NOMO-1 treated with dmso at 0.1 percent for 144 hours (cell line): ENCODE measurements at regions not wholly inside any gene's neighbourhood (a gene's known extent, or its start where the extent isn't known, plus 50 kb on each side); places are given as distances from the start of the nearest gene placed in this dataset.
"Not testable (repeated sequence)": the region's sequence is repeated elsewhere in the genome, so short reads cannot be mapped to it uniquely, and the experiment has no call there.

ENCODE experiments used
- DNase-seq: peaks from one replicate; lab custom pipeline; 2025; ENCODE audit not compliant: unreplicated experiment; lab: John Stamatoyannopoulos, UW

DNA sequence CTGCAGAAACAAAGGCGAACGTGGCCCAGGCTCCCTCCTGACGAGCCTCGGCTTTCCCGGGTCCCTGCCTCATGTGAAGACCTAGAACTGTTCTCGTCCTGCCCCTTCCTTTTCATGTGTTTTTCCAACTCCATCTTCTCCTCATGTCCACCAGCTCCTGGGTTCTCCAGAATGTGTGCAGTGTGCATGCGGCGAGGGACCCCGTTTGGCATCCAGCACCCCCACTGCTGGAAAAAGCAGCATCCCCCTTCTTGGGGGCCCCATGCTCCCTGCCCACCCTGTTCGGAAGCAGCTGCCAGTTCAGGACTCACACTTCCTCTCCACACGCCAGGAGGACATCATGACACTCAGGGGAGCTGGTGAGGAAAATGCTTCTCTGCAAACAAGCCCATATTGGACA lies 313.5 kb downstream of the BRD1 start:
- DNase-seq: no peak

DNA sequence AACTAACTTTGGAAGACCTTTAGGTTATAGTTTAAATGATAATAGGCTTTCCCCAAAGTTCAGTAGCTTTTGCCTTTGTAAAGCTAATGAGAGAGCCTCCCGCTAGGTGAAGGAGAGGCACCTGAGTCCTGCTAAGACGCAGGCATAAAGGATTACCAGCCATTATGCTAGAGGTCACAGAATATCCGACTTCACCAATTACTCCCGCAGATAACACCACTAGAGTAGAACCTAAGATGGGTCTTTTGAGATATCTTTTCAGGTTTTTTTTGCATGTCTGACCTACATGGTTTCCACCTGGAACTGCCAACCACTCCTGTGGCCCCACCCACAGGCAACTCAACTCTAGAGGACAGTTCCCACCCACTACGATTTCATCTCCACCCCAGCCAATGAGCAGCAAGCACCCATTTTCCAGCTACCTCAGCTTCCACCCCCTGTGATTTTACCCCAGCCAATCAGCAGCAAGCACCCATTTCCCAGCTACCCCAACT lies 314.3 kb downstream of the BRD1 start:
- no peak for DNase-seq

DNA sequence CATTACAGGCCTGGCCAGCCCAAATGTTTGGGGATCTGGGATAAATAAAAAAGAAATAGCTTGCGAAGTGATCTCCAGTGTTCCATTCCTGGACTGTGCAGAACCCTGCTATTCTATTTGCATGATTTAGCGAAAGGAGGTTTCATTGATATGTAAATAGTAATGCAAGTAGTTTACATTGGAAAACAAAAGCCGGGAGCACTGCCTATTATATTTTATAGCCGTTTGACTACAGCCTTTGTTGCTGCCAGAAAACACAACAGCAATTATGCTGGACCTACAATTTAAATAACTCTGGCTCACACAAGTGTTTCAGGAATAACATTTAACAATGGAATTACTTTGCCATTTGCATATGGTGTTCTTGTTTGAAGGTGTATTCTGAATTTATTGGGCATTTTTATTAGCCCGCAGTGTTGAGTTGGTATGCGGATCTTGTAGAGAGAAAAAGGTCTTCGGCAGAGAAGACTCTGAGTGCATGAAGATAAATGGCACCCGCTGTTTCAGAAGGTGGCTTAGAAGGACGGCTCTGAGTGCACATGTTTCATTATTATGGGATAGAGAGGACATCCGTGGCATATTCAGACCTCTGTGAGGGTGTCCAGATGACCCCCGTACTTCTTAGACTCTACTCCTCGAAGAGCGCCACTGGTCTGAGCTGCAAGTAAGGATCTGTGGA lies 315.0 kb downstream of the BRD1 start:
- no peak for DNase-seq

DNA sequence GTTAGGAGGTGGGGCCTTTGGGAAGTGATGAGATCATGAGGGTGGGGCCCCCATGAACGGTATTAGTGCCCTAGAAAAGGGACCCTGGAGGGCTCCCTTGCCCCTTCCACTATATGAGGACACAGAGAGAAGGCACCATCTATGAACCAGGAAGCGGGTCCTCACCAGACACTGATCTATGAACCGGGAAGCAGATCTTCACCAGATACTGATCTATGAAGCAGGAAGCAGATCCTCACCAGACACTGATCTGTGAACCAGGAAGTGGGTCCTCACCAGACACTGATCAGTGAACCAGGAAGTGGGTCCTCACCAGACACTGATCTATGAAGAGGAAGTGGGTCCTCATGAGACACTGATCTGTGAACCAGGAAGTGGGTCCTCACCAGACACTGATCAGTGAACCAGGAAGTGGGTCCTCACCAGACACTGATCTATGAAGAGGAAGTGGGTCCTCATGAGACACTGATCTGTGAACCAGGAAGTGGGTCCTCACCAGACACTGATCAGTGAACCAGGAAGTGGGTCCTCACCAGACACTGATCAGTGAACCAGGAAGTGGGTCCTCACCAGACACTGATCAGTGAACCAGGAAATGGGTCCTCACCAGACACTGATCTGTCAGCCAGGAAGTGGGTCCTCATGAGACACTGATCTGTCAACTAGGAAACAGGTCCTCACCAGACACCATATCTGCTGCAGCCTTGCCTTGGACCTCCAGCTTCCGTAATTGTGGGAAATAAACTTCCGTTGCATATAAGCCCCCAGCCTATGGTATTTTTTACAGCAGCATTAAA lies 316.1 kb downstream of the BRD1 start:
- not testable (repeated sequence) for DNase-seq

DNA sequence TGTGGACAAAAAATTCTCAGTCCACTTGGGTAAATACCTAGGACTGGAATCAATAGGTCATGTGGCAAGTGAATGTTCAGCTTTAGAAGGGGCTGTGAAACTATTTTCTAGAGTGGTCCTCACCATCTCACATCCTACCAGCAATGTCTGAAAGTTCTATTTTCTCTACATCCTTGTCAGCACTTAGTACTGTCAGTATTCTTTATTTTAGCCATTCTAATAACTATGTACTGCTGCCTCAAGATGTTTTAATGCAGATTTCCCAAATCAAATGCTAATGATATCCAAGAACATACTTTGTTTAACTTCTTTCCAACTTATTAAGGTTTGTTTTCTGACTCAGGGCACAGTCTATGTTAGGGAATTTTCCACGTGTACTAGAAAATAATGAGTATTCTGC lies 317.0 kb downstream of the BRD1 start:
- no peak for DNase-seq

GRCh38 chr22:49509016-49509415 lies 318.7 kb downstream of the BRD1 start:
- no peak for DNase-seq

DNA sequence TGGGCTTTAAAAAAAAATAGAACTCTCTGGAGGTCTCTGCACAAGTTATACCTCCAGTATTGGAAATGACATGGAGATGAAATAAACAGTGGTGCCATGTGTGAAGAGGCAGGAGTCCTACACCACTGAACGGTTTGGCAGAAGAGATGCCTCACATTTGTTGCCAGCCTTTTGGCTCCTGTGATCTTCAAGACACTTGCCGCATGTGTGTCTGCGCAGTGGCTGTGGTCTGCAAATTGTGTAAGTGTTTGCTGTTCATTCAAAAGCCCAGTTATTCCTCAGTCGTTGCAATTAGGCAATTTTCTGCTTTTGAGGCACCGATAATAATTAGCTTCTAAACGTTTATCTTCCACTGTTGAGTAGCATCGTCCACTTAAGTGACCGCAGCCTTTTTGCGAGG lies 319.1 kb downstream of the BRD1 start:
- peak; percentile 88 for DNase-seq

DNA sequence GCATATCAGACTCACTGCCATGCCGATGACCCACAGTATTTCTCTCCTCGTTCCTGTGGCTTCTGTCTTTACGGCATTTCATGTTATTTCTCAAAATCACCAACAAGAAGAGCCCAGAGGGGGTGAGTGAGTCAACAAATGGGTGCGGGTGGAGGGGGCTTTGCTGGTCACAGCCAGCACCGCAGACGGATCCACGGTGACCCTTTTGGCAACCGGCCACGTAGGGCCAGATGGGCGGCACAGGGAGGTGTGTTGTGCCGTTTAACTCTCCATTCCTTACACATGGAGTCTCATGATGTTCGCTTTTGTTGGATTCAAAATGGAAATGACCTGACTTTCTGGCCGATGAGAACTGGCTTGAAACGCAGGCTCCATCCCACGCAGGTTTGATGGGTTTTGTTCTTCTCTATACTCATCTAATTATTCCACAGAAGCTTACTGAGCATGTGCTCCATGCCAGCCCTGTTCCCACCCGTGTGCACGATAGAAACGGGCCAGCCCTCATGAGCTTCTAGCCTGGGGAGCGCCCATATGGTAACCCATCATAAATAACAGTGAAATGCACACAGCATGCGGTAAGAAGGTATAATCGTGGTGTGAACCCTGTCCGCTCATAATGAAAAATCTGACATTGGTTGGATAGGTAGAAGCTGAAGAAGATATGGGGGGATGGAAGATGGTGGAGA lies 319.9 kb downstream of the BRD1 start:
- DNase-seq: no peak

GRCh38 chr22:49506010-49506400 lies 321.7 kb downstream of the BRD1 start:
- no peak for DNase-seq

DNA sequence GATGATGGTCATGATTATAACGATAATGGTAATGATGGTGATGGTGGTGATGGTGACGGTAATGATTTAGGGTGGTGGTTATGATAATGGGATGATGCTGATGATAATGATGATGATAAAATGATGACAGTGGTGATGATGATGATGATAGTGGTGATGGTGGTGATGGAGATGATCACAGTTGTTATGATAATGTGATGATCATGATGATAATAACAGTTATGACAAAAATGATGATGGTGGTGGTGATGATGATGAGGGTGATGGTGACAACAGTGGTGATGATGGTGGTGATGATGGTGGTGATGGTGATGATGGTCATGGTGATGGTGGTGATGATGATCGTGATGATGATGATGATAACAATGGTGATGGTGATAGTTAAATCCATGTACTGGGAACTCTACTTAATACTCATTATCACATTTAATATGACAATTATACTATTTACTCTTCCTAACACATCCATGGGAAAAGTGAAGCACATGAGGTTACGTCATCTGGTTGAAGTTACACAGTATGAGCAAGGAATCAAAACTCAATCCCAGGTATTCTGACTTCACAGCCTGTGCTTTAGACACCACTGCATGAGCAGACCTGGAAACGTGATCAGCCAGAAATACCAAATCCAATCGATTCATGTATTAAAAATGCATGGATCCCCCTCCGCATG lies 322.2 kb downstream of the BRD1 start:
- DNase-seq: no peak

- no peak for DNase-seq
Measured at GRCh38 chr22:49503896-49504521, 323.7 kb downstream of the BRD1 start.

DNA sequence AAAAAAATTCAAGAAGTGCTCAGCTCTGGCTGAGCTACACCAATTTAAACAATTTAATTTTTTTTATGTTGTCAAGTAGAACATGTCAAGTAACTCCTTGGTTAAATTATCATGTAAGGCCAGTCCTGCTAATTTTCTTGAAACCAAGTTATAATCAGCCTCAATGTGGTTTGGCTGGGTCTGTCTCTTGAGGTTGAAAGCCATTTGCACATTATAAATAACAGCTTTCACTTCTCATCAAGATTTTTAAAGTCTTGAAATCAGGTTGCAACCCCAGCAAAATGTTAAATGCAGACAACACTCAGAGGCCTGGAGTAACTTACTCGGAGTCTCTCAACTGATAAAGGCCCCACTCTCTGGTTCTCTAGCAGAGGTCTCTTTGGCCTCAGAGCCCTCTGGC lies 324.4 kb downstream of the BRD1 start:
- DNase-seq: no peak

DNA sequence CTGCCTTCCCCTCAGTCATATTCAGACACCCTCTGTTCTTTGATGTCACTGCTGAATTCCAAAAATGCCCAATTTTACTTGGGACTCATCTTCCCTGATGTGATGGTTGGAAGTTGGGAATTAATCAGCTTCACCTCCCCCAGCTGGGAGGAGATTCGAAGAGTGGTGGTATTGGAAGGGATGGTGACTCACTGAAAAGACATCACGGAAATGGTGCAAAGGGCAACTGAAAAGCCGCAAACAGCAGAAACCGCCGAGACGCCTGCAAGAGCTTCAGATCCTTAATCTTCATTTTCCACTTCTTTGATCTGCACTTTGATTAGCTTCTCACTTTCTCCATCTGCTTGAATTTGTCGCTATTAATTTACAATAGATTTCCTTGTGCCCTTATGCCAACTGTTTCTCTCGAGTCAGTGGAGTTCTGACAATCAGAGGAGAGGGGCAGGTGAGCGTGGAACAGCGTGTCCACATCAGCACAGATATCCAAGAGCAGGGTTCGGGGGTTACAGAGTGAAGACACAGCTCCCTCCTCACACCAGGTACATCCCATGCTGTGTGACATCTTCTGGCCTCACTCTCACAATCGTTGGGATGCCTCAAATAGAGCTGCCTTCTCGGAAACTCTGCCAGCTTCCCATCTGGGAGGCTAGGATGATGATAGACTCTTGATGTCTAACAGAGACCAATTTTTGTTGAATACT lies 325.4 kb downstream of the BRD1 start:
- peak; percentile 88 for DNase-seq

GRCh38 chr22:49500942-49501395 lies 326.7 kb downstream of the BRD1 start:
- DNase-seq: no peak

GRCh38 chr22:49500076-49500460 lies 327.6 kb downstream of the BRD1 start:
- no peak for DNase-seq

DNA sequence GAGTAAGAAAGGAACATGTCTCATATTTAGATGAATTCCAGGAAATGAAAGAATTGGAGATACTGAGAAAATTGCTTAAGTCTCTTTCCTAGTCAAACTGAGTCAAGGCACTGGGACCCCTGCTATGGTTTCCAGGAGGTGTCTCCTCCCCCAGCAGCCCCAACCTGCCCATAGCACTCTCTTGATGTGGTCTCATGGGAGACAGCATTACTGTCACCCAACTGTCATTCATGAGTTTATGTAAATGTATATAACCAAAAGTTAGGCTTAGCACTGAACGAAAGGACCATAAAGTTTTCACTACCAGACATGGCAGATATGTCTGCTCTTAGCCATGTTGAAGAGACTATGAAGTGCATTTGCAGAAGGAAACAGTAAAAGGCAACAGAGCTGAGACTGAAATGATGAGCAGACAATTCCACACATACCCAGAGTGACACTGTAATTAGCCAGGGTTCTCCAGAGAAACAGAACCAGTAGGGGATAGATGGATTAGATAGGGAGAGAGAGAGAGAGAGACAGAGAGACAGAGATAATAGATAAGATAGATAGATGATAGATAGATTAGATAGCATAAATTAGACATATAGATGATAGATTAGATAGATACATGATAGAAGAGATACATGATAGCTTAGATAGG lies 328.1 kb downstream of the BRD1 start:
- DNase-seq: no peak

GRCh38 chr22:49497266-49497665 lies 330.4 kb downstream of the BRD1 start:
- no peak for DNase-seq

DNA sequence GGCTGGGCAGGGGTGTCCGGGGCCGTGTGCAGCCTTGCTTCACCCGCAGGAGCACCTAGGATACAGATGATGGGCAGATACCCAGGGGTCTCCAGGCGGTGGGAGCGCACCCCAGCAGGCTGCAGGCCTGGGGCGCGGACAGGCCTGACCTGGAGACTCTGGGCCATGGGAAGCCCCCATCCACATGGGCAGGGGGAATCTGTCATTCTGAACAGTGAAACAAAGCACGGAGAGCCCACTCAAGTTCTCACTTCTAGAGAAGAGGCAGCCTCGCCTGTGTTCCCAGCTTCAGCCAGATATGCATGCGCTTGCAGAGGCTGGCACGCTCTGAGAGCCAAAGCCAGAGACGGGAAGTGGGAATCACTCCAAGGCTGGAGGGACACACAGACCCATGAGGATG lies 333.1 kb downstream of the BRD1 start:
- no peak for DNase-seq

DNA sequence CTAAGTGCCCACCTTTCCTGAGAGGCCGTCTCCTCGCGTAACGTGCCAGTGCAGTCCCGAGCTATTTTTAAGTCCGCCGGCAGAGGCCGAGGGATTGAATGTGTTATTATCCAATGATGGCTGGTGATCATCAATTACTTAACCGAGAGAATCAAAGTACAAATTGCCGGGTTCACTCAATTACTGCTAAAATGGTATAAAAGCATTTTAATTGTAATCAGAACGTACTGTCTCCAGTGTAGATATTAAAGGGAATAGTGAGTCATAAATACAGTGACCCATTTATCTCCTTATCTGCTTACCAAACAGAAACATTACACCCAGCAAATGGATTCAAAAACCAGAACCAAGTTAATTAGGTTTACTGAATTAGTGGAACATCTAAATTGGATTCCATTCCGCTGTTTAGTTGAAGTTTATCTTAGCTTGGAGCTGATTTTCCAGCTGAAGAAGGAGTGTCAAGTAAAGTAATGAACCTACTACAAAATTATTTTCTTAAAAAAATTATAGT lies 334.9 kb downstream of the BRD1 start:
- no peak for DNase-seq

GRCh38 chr22:49492308-49492707 lies 335.4 kb downstream of the BRD1 start:
- no peak for DNase-seq
